ENCODE measurements at regions not wholly inside any gene's neighbourhood (a gene's known extent, or its start where the extent isn't known, plus 50 kb on each side); places are given as distances from the start of the nearest gene placed in this dataset.

DNA sequence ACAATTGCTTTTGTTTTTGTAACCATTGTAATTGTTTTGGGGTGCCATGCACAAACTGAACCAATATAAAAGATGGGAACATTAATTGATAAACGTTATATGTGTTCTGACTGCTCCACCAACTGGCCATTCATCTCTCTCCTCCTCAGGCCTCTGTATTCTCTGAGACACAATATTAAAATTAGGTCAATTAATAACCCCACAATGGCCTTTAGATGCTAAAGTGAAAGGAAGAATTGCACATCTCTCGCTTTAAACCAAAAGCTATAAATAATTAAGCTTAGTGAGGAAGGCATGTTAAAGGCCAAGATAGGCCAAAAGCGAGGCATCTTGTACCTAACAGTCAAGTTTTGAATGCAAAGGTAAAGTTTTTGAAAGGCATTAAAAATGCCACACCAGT is 448.4 kb upstream of the ITGA1 start:
- CTCF ChIA-PET: no interaction called here
- POLR2A ChIA-PET: no interaction called here
- no peak for TF ChIP-seq CTCF (IDR thresholded peaks at IDR 0.05; ENCODE audit: insufficient read depth, low read length, missing control alignments)
- DNase-seq (ENCODE audit: low read depth, low spot score): no peak
- H3K4me3 ChIP-seq (ENCODE audit: low read depth, low read length): no peak overlapping the region

DNA sequence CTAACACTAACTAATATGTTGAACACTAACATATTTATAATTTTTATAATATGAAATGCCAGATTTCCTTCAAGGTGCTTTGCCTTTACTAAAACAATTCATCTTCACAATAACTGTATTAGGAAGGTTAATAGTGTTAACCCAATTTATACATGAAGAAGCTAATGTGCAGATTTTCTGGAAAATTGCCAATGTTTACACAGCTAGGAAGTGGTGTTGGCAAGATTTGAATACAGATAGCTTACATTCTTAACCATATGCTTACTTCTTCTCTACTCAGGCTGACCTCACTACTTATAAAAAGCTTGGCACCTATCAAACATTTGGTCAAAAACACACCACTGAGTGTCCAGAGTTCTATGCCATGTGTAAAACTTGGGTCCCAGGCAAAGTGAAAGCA is 445.4 kb upstream of the ITGA1 start:
- POLR2A ChIA-PET: no interaction called here
- no peak for TF ChIP-seq CTCF (IDR thresholded peaks at IDR 0.05; ENCODE audit: insufficient read depth, low read length, missing control alignments)
- no peak overlapping the region for H3K4me3 ChIP-seq (ENCODE audit: low read depth, low read length)
- CTCF ChIA-PET: interaction anchor here (0.6 kb wide), 1 partner anchor 1504 kb away, joined by 5 read pairs; no protein-coding TSS in a partner anchor
- DNase-seq (ENCODE audit: low read depth, low spot score): no peak

- POLR2A ChIA-PET: no interaction called here
These were observed 431.3 kb upstream of the ITGA1 start for GRCh38 chr5:52356311-52356918.

DNA sequence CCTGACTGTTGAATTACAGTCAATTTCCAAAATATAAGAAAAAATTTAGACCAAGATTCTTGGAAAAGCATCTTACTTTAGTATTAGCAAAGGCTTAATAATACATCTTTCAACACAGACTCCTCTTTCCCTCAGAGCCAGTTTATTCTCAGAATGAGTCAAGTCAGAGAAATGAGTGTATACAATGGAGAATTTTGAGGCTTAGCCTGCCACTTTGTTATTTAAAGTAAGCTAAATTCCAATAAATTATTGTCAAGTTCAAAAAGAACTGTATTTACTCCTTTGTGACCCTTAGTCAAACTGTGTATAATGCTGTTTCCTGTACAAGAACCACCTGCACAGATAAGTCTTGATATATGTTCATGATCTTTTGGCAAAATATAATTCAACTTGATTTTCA is 428.5 kb upstream of the ITGA1 start:
- ChIA-PET POLR2A (no interaction called here), CTCF (no interaction called here)
- no peak for DNase-seq (ENCODE audit: low read depth, low spot score)
- TF ChIP-seq CTCF (IDR thresholded peaks at IDR 0.05; ENCODE audit: insufficient read depth, low read length, missing control alignments): no peak
- no peak overlapping the region for H3K4me3 ChIP-seq (ENCODE audit: low read depth, low read length)

More at GRCh38 chr5:52356311-52356918, 431.3 kb upstream of the ITGA1 start:
- DNase-seq (ENCODE audit: low read depth, low spot score): no peak
- H3K4me3 ChIP-seq (ENCODE audit: low read depth, low read length): no peak overlapping the region
- peak; percentile 23 for TF ChIP-seq CTCF (IDR thresholded peaks at IDR 0.05; ENCODE audit: insufficient read depth, low read length, missing control alignments)
- CTCF ChIA-PET: interaction anchor here (1.0 to 1.8 kb wide), 3 partner anchors 12 to 1398 kb away, joined by 3 to 13 read pairs (median 5); no protein-coding TSS in a partner anchor

GRCh38 chr5:52360985-52361384 is 426.7 kb upstream of the ITGA1 start:
- ChIA-PET CTCF (no interaction called here), POLR2A (no interaction called here)
- H3K4me3 ChIP-seq (ENCODE audit: low read depth, low read length): no peak overlapping the region
- no peak for TF ChIP-seq CTCF (IDR thresholded peaks at IDR 0.05; ENCODE audit: insufficient read depth, low read length, missing control alignments)
- no peak for DNase-seq (ENCODE audit: low read depth, low spot score)

- no peak for TF ChIP-seq CTCF (IDR thresholded peaks at IDR 0.05; ENCODE audit: insufficient read depth, low read length, missing control alignments)
- H3K4me3 ChIP-seq (ENCODE audit: low read depth, low read length): no peak overlapping the region
- no peak for DNase-seq (ENCODE audit: low read depth, low spot score)
- CTCF ChIA-PET: no interaction called here
- POLR2A ChIA-PET: no interaction called here
These were observed 413.4 kb upstream of the ITGA1 start for GRCh38 chr5:52374286-52374685.
